Right ventricle myocardium superior (tissue), 1 donor: ENCODE measurements at regions not wholly inside any gene's neighbourhood (a gene's known extent, or its start where the extent isn't known, plus 50 kb on each side); places are given as distances from the start of the nearest gene placed in this dataset.

ENCODE experiments used
- ATAC-seq: fragments of 200-7000 bp; cut with Tn5 transposase; one replicate; pipeline ENCODE4 v1.9.1; 2020; ENCODE audit warnings: mild to moderate bottlenecking; ENCODE audit not compliant: poor library complexity
- DNase-seq: peaks from one replicate; pipeline ENCODE4 v3.0.0-alpha.2; 2020
- intact Hi-C: fragments of 100-400 bp; cut with DNase I; formaldehyde crosslinking; loops from one replicate; pipeline ENCODE4 v1.11.2; 2022
- donor health status: DM: no; HTN: yes; CAD: no; lungs with severe emphysema.

- intact Hi-C loops: no loop called here
- no peak for ATAC-seq
- no peak for DNase-seq
Measured at GRCh38 chr4:187767687-187768086, 227.9 kb upstream of the ZFP42 start.

- ATAC-seq (no peak), DNase-seq (no peak)
- intact Hi-C loops: no loop called here
Measured at GRCh38 chr4:187770345-187770744, 225.2 kb upstream of the ZFP42 start.

- ATAC-seq: no peak
- intact Hi-C loops: no loop called here
- no peak for DNase-seq
Measured at GRCh38 chr4:187777954-187778353, 217.6 kb upstream of the ZFP42 start.

GRCh38 chr4:187780070-187780469 lies 215.5 kb upstream of the ZFP42 start:
- ATAC-seq (no peak), DNase-seq (no peak)
- intact Hi-C loops: no loop called here

- no peak for DNase-seq
- intact Hi-C loops: no loop called here
- no peak for ATAC-seq
Measured at GRCh38 chr4:187782286-187782824, 213.2 kb upstream of the ZFP42 start.

- intact Hi-C loops: no loop called here
- ATAC-seq (no peak), DNase-seq (no peak)
Measured at GRCh38 chr4:187786190-187786589, 209.4 kb upstream of the ZFP42 start.

GRCh38 chr4:187789078-187789477 lies 206.5 kb upstream of the ZFP42 start:
- ATAC-seq (no peak), DNase-seq (no peak)
- intact Hi-C loops: no loop called here

- DNase-seq: no peak
- intact Hi-C loops: no loop called here
- ATAC-seq: no peak
Measured at GRCh38 chr4:187795737-187796136, 199.8 kb upstream of the ZFP42 start.

- DNase-seq (no peak), ATAC-seq (no peak)
- intact Hi-C loops: no loop called here
Measured at GRCh38 chr4:187798385-187798784, 197.2 kb upstream of the ZFP42 start.

- no peak for ATAC-seq
- no peak for DNase-seq
- intact Hi-C loops: no loop called here
Measured at GRCh38 chr4:187799735-187800134, 195.8 kb upstream of the ZFP42 start.

GRCh38 chr4:187811591-187811990 lies 184.0 kb upstream of the ZFP42 start:
- intact Hi-C loops: no loop called here
- DNase-seq (no peak), ATAC-seq (no peak)

- peak; percentile 51 for ATAC-seq
- no peak for DNase-seq
- intact Hi-C loops: no loop called here
Measured at GRCh38 chr4:187814737-187815465, 180.7 kb upstream of the ZFP42 start.

GRCh38 chr4:187826725-187827124 lies 168.8 kb upstream of the ZFP42 start:
- no peak for ATAC-seq
- no peak for DNase-seq
- intact Hi-C loops: no loop called here

GRCh38 chr4:187827631-187828030 lies 167.9 kb upstream of the ZFP42 start:
- ATAC-seq (no peak), DNase-seq (no peak)
- intact Hi-C loops: no loop called here

- intact Hi-C loops: no loop called here
- DNase-seq (no peak), ATAC-seq (no peak)
Measured at GRCh38 chr4:187839765-187840164, 155.8 kb upstream of the ZFP42 start.

GRCh38 chr4:187840814-187841213 lies 154.8 kb upstream of the ZFP42 start:
- DNase-seq: no peak
- intact Hi-C loops: no loop called here
- ATAC-seq: no peak

GRCh38 chr4:187849556-187850225 lies 145.9 kb upstream of the ZFP42 start:
- intact Hi-C loops: no loop called here
- DNase-seq (no peak), ATAC-seq (no peak)

- intact Hi-C loops: no loop called here
- DNase-seq (no peak), ATAC-seq (no peak)
Measured at GRCh38 chr4:187865914-187866313, 129.7 kb upstream of the ZFP42 start.

GRCh38 chr4:187883049-187883448 lies 112.5 kb upstream of the ZFP42 start:
- ATAC-seq: no peak
- intact Hi-C loops: no loop called here

GRCh38 chr4:187883836-187884475 lies 111.6 kb upstream of the ZFP42 start:
- intact Hi-C loops: no loop called here
- DNase-seq (no peak), ATAC-seq (no peak)

More at GRCh38 chr4:187883049-187883448, 112.5 kb upstream of the ZFP42 start:
- no peak for DNase-seq
